GM10266 (cell line): ENCODE measurements at regions not wholly inside any gene's neighbourhood (a gene's known extent, or its start where the extent isn't known, plus 50 kb on each side); places are given as distances from the start of the nearest gene placed in this dataset.

Experiments used
- DNase-seq: peaks from one replicate; pipeline ENCODE4 v3.0.0; 2012; ENCODE audit errors: extremely low spot score
- CTCF ChIP-seq: IDR thresholded peaks from 2 replicates; pipeline ENCODE4 v1.5.1; 2012; ENCODE audit warnings: mild to moderate bottlenecking, low read depth; ENCODE audit not compliant: control insufficient read depth, insufficient read depth; ENCODE audit errors: missing control alignments

GRCh38 chr17:33811004-33811760 lies 443.9 kb upstream of the CCL2 start:
- no peak for TF ChIP-seq CTCF
- DNase-seq, result no peak

- TF ChIP-seq CTCF, result no peak
- DNase-seq, result no peak
Observed at GRCh38 chr17:33811984-33812577, 443.0 kb upstream of the CCL2 start.

- DNase-seq, result no peak
- TF ChIP-seq CTCF, result no peak
Observed at GRCh38 chr17:33814852-33815251, 440.2 kb upstream of the CCL2 start.

GRCh38 chr17:33816036-33816435 lies 439.0 kb upstream of the CCL2 start:
- no peak for TF ChIP-seq CTCF
- no peak for DNase-seq

- no peak for TF ChIP-seq CTCF
- no peak for DNase-seq
Observed at GRCh38 chr17:33816842-33817617, 438.1 kb upstream of the CCL2 start.

GRCh38 chr17:33819539-33819938 lies 435.5 kb upstream of the CCL2 start:
- no peak for TF ChIP-seq CTCF
- DNase-seq, result no peak
